CD4-positive, alpha-beta memory T cell (primary cell): ENCODE measurements at regions not wholly inside any gene's neighbourhood (a gene's known extent, or its start where the extent isn't known, plus 50 kb on each side); places are given as distances from the start of the nearest gene placed in this dataset.

Source experiments
- CTCF ChIA-PET: fragments of 350-600 bp; sonication (Branson Sonifier 250); formaldehyde crosslinking; loops from one replicate; lab custom pipeline; 2021; ENCODE audit warnings: inconsistent platforms; ENCODE audit not compliant: partially characterized antibody; lab: Charles Lee
- POLR2A ChIA-PET: fragments of 350-600 bp; sonication (Branson Sonifier 250); formaldehyde crosslinking; loops from one replicate; lab custom pipeline; 2021; ENCODE audit not compliant: partially characterized antibody; lab: Charles Lee
- DNase-seq, 5 donors: peaks; one replicate each; pipeline versions ENCODE4 v3.0.0 to v3.0.0-alpha.2; 2020 to 2022; ENCODE audit warnings: mixed read lengths in 1 of 5
- H3K27ac ChIP-seq: one replicate; pipeline ENCODE4 v1.7.0; 2013; ENCODE audit warnings: low read depth, low read length
- H3K27me3 ChIP-seq: 2 replicates; pipeline ENCODE4 v1.7.0; 2013; ENCODE audit warnings: mild to moderate bottlenecking, low read length, moderate library complexity; ENCODE audit not compliant: insufficient read depth
- H3K36me3 ChIP-seq: 2 replicates; pipeline ENCODE4 v1.7.0; 2013; ENCODE audit warnings: mild to moderate bottlenecking, low read length, moderate library complexity; ENCODE audit not compliant: insufficient read depth
- H3K4me1 ChIP-seq: 2 replicates; pipeline ENCODE4 v1.7.0; 2013; ENCODE audit warnings: mild to moderate bottlenecking, low read length, moderate library complexity; ENCODE audit not compliant: insufficient read depth
- H3K4me3 ChIP-seq, 2 donors: one replicate each; pipeline ENCODE4 v1.7.0; 2013; ENCODE audit warnings: low read length in 2 of 2, mild to moderate bottlenecking in 1 of 2
- H3K9me3 ChIP-seq, 2 donors: one replicate each; pipeline ENCODE4 v1.7.0; 2013; ENCODE audit warnings: low read length in 2 of 2, control low read depth in 1 of 2; ENCODE audit not compliant: control insufficient read depth in 1 of 2
- H3K27ac Mint-ChIP-seq, 7 donors: one replicate each; pipeline ENCODE4 v1.8.0; 2020 to 2021; ENCODE audit warnings: mixed read lengths in 7 of 7, mild to moderate bottlenecking in 6 of 7, inconsistent platforms in 3 of 7, moderate library complexity in 3 of 7
- H3K27me3 Mint-ChIP-seq, 2 donors: one replicate each; pipeline ENCODE4 v1.8.0; 2020 to 2021; ENCODE audit warnings: mixed read lengths in 2 of 2
- H3K36me3 Mint-ChIP-seq, 2 donors: one replicate each; pipeline ENCODE4 v1.8.0; 2020 to 2021; ENCODE audit warnings: mixed read lengths in 2 of 2, inconsistent platforms in 1 of 2, mild to moderate bottlenecking in 1 of 2
- H3K4me1 Mint-ChIP-seq, 4 donors: one replicate each; pipeline ENCODE4 v1.8.0; 2020 to 2021; ENCODE audit warnings: mixed read lengths in 4 of 4, mild to moderate bottlenecking in 1 of 4
- H3K4me3 Mint-ChIP-seq, 8 donors: one replicate each; pipeline ENCODE4 v1.8.0; 2020 to 2021; ENCODE audit warnings: mixed read lengths in 8 of 8, mild to moderate bottlenecking in 7 of 8, moderate library complexity in 6 of 8, inconsistent platforms in 3 of 8
- H3K9me3 Mint-ChIP-seq, 8 donors: one replicate each; pipeline ENCODE4 v1.8.0; 2020 to 2021; ENCODE audit warnings: mixed read lengths in 8 of 8, mild to moderate bottlenecking in 5 of 8, inconsistent platforms in 3 of 8, moderate library complexity in 1 of 8
- intact Hi-C: fragments of 100-400 bp; cut with micrococcal nuclease; formaldehyde crosslinking; loops from one replicate; pipeline ENCODE4 v1.15.1; 2023

GRCh38 chr4:14592950-14593349, 409.3 kb upstream of the CPEB2 start:
- intact Hi-C loops, result no loop called here
- POLR2A ChIA-PET, result no interaction called here
- H3K27me3 Mint-ChIP-seq, result peaks cover 0 to 2% of the 10 kb centered on the region in 2 donors

DNA sequence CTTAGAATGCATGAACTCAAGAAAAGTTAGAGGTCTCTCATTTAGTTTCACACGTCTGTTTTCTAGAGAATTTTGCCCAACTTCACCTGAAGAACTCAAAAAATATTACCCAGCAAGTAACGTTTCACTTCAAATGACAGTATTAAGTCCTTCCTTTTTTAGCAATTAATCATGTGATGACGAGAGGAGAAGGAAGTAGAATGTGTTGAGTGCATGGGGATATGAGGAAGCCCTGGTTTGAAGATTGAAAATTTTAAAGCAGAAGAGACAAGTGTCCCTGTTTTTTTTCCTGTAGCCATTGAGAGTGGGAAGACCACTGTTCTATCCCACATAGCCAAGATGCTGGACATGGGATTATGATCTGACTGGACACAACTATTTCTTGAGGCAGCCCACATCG, 406.3 kb upstream of the CPEB2 start:
- Histone ChIP-seq H3K27ac (no peak overlapping the region), H3K36me3 (no peaks in the 10 kb centered on the region), H3K27me3 (no peaks in the 10 kb centered on the region), H3K9me3 (no peaks in the 10 kb centered on the region), H3K4me3 (no peak overlapping the region), H3K4me1 (no peaks in the 10 kb centered on the region)
- intact Hi-C loops, result no loop called here
- Mint-ChIP-seq H3K27ac (no peak overlapping the region), H3K9me3 (peaks cover 0 to 9% (median 1%) of the 10 kb centered on the region in 8 donors), H3K36me3 (no peaks in the 10 kb centered on the region), H3K27me3 (peaks cover 0 to 2% of the 10 kb centered on the region in 2 donors), H3K4me3 (no peak overlapping the region), H3K4me1 (no peaks in the 10 kb centered on the region)
- ChIA-PET POLR2A (no interaction called here), CTCF (no interaction called here)
- no peak for DNase-seq

More at GRCh38 chr4:14592950-14593349, 409.3 kb upstream of the CPEB2 start:
- Mint-ChIP-seq H3K36me3 (no peaks in the 10 kb centered on the region), H3K4me3 (no peak overlapping the region), H3K9me3 (peaks cover 0 to 4% (median 0%) of the 10 kb centered on the region in 8 donors), H3K4me1 (no peaks in the 10 kb centered on the region), H3K27ac (no peak overlapping the region)
- CTCF ChIA-PET, result no interaction called here
- Histone ChIP-seq H3K36me3 (no peaks in the 10 kb centered on the region), H3K27me3 (no peaks in the 10 kb centered on the region), H3K4me3 (no peak overlapping the region), H3K9me3 (no peaks in the 10 kb centered on the region), H3K27ac (no peak overlapping the region), H3K4me1 (no peaks in the 10 kb centered on the region)
- DNase-seq, result no peak

DNA sequence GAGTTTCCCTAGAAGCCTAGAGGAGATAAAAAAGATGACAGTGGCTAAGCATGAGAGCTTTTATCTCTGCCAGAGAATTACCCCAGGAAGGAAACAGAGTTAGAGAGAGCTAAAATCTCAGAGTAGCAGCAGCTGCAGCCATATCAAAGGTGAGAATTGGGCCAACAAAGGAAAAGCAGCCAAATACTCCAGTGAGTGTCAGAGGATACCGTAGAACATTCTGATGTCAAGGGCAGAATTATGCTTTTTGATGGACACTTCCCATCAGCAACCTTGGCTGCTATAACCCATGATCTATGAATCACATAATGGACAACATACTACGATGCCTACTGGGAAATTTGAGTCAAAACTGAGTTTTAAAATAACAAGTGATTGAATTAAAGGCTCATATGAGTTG, 405.8 kb upstream of the CPEB2 start:
- intact Hi-C loops, result no loop called here
- Mint-ChIP-seq H3K9me3 (peaks cover 0 to 9% (median 1%) of the 10 kb centered on the region in 8 donors), H3K4me1 (no peaks in the 10 kb centered on the region), H3K27ac (no peak overlapping the region), H3K36me3 (no peaks in the 10 kb centered on the region), H3K4me3 (no peak overlapping the region), H3K27me3 (peaks cover 0 to 2% of the 10 kb centered on the region in 2 donors)
- H3K27me3 ChIP-seq, result no peaks in the 10 kb centered on the region
- no peaks in the 10 kb centered on the region for H3K4me1 ChIP-seq
- H3K4me3 ChIP-seq, result no peak overlapping the region
- no peak overlapping the region for H3K27ac ChIP-seq
- no peak for DNase-seq
- ChIA-PET POLR2A (no interaction called here), CTCF (no interaction called here)
- no peaks in the 10 kb centered on the region for H3K36me3 ChIP-seq
- no peaks in the 10 kb centered on the region for H3K9me3 ChIP-seq

- Mint-ChIP-seq H3K9me3 (peaks cover 0 to 9% (median 1%) of the 10 kb centered on the region in 8 donors), H3K4me3 (no peak overlapping the region), H3K27me3 (peaks cover 0 to 2% of the 10 kb centered on the region in 2 donors), H3K27ac (no peak overlapping the region), H3K4me1 (no peaks in the 10 kb centered on the region), H3K36me3 (no peaks in the 10 kb centered on the region)
- ChIA-PET CTCF (no interaction called here), POLR2A (no interaction called here)
- Histone ChIP-seq H3K4me3 (no peak overlapping the region), H3K27ac (no peak overlapping the region), H3K9me3 (no peaks in the 10 kb centered on the region), H3K4me1 (no peaks in the 10 kb centered on the region), H3K27me3 (no peaks in the 10 kb centered on the region), H3K36me3 (no peaks in the 10 kb centered on the region)
- intact Hi-C loops, result no loop called here
- no peak for DNase-seq
Observed at GRCh38 chr4:14596904-14597303, 405.4 kb upstream of the CPEB2 start.

DNA sequence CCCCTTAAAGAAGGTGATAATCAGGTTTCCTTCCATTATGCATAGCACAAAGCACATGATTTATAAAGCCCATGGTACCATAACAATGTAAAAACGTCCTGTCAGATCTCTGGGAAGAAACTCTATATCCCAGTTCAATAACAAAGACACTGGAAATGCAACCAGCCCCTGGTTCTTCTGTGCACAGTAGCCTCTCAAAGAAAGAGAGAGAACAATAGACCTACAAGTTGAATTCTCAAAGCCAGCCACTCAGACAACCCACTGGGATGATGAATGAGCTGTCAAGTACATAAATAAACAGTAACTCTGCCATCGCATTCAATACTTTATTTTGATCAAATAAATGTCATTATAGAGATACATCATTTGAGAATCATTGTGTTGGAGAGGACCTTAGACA, 400.1 kb upstream of the CPEB2 start:
- ChIA-PET POLR2A (no interaction called here), CTCF (no interaction called here)
- Histone ChIP-seq H3K27ac (no peak overlapping the region), H3K27me3 (no peaks in the 10 kb centered on the region), H3K4me3 (no peak overlapping the region), H3K9me3 (no peaks in the 10 kb centered on the region), H3K36me3 (no peaks in the 10 kb centered on the region), H3K4me1 (no peaks in the 10 kb centered on the region)
- peaks cover 0 to 9% (median 1%) of the 10 kb centered on the region in 8 donors for H3K9me3 Mint-ChIP-seq
- no peaks in the 10 kb centered on the region for H3K4me1 Mint-ChIP-seq
- H3K4me3 Mint-ChIP-seq, result no peak overlapping the region
- no peak overlapping the region for H3K27ac Mint-ChIP-seq
- H3K36me3 Mint-ChIP-seq, result no peaks in the 10 kb centered on the region
- intact Hi-C loops, result no loop called here
- no peaks in the 10 kb centered on the region for H3K27me3 Mint-ChIP-seq
- no peak for DNase-seq

GRCh38 chr4:14607001-14607400, 395.3 kb upstream of the CPEB2 start:
- H3K27ac Mint-ChIP-seq, result no peak overlapping the region
- H3K4me1 Mint-ChIP-seq, result peaks cover 0 to 1% (median 0%) of the 10 kb centered on the region in 4 donors
- intact Hi-C loops, result no loop called here

GRCh38 chr4:14607578-14607977, 394.7 kb upstream of the CPEB2 start:
- Mint-ChIP-seq H3K27ac (no peak overlapping the region), H3K9me3 (peaks cover 0 to 6% (median 0%) of the 10 kb centered on the region in 8 donors), H3K27me3 (peaks cover 0 to 2% of the 10 kb centered on the region in 2 donors), H3K4me3 (no peak overlapping the region), H3K4me1 (peaks cover 0 to 1% (median 0%) of the 10 kb centered on the region in 4 donors), H3K36me3 (no peaks in the 10 kb centered on the region)
- intact Hi-C loops, result no loop called here
- Histone ChIP-seq H3K4me1 (no peaks in the 10 kb centered on the region), H3K36me3 (no peaks in the 10 kb centered on the region), H3K27ac (no peak overlapping the region), H3K27me3 (no peaks in the 10 kb centered on the region), H3K9me3 (no peaks in the 10 kb centered on the region), H3K4me3 (no peak overlapping the region)
- no peak for DNase-seq
- ChIA-PET POLR2A (no interaction called here), CTCF (no interaction called here)

More at GRCh38 chr4:14607001-14607400, 395.3 kb upstream of the CPEB2 start:
- Histone ChIP-seq H3K27me3 (no peaks in the 10 kb centered on the region), H3K4me1 (no peaks in the 10 kb centered on the region), H3K4me3 (no peak overlapping the region), H3K36me3 (no peaks in the 10 kb centered on the region), H3K9me3 (no peaks in the 10 kb centered on the region), H3K27ac (no peak overlapping the region)
- DNase-seq, result no peak
- Mint-ChIP-seq H3K36me3 (no peaks in the 10 kb centered on the region), H3K27me3 (peaks cover 0 to 2% of the 10 kb centered on the region in 2 donors), H3K9me3 (peaks cover 0 to 6% (median 0%) of the 10 kb centered on the region in 8 donors), H3K4me3 (no peak overlapping the region)
- CTCF ChIA-PET, result no interaction called here
- POLR2A ChIA-PET, result no interaction called here

DNA sequence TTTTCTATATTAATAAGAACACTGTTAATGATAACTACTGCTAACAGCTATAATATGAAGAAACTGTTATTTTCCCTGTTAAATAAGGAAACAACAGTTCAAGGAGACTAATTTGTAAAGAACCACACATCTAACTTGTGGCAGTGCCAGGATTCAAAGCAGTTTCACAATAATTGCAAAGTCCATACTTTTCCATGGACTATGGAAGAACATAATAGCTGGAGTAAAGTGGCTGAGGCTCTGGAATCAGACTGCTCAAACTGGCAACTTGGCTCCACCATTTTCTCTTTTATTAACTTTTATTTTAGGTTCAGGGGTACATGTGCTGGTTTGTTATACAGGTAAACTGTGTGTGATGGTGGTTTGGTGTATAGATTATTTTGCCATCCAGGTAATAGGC, 393.7 kb upstream of the CPEB2 start:
- no peak overlapping the region for H3K27ac Mint-ChIP-seq
- CTCF ChIA-PET, result no interaction called here

More for the DNA sequence above, 393.7 kb upstream of the CPEB2 start:
- H3K27me3 Mint-ChIP-seq, result peaks cover 0 to 2% of the 10 kb centered on the region in 2 donors
- no peaks in the 10 kb centered on the region for H3K4me1 ChIP-seq
- peaks cover 0 to 6% (median 0%) of the 10 kb centered on the region in 8 donors for H3K9me3 Mint-ChIP-seq
- peaks cover 0 to 1% (median 0%) of the 10 kb centered on the region in 4 donors for H3K4me1 Mint-ChIP-seq
- H3K27ac ChIP-seq, result no peak overlapping the region
- no peaks in the 10 kb centered on the region for H3K9me3 ChIP-seq
- no peaks in the 10 kb centered on the region for H3K36me3 Mint-ChIP-seq
- no peaks in the 10 kb centered on the region for H3K36me3 ChIP-seq
- no peak overlapping the region for H3K4me3 Mint-ChIP-seq
- intact Hi-C loops, result no loop called here
- POLR2A ChIA-PET, result no interaction called here
- H3K27me3 ChIP-seq, result no peaks in the 10 kb centered on the region
- no peak overlapping the region for H3K4me3 ChIP-seq
- no peak for DNase-seq
